Stimulated activated CD4-positive, alpha-beta T cell treated with anti-CD3 and anti-CD28 coated beads, Interleukin-4, amount 100 ng/mL, for 24 hours (primary cell): ENCODE measurements at regions not wholly inside any gene's neighbourhood (a gene's known extent, or its start where the extent isn't known, plus 50 kb on each side); places are given as distances from the start of the nearest gene placed in this dataset.

Source experiments
- DNase-seq: peaks from one replicate; pipeline ENCODE4 v3.0.0-alpha.2; 2020

DNA sequence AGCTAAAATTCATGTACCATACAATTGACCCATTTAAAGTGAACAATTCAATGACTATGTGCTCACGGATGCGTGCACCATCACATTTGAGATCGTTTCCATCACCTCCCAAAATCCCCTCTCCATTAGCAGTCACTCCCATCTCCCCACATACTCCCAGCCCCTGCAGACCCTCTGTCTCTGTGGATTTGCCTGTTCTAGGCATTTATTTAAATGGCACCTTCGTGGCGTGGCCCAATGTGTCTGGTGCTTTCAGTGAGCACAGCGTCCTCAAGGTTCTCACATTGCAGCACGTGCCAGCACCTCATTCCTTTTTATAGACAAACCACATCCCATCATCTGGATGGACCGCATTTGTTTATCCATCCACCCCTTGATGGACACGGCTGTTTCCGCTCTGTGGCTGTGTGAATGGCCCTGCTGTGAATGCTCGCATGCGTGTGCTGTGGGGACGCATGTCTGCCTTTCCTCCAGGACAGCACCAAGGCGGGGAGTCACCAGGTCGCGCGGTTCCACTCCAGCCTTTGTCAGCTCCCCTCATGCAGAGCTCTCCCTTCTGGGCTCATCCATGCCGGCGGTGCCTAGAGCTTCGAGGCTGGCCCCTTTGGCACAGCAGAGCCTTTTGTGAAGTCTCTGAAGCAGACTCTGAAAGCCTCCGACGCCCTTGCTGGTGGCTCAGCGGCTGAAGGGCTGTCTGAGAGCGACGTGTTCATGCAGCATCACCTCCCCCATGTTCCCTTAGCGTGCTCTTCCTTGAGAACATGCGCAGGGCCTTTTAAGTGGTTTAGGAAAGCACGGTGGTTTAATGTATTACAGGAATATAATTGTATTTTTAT lies 184.4 kb downstream of the KIF26A start:
- no peak for DNase-seq

DNA sequence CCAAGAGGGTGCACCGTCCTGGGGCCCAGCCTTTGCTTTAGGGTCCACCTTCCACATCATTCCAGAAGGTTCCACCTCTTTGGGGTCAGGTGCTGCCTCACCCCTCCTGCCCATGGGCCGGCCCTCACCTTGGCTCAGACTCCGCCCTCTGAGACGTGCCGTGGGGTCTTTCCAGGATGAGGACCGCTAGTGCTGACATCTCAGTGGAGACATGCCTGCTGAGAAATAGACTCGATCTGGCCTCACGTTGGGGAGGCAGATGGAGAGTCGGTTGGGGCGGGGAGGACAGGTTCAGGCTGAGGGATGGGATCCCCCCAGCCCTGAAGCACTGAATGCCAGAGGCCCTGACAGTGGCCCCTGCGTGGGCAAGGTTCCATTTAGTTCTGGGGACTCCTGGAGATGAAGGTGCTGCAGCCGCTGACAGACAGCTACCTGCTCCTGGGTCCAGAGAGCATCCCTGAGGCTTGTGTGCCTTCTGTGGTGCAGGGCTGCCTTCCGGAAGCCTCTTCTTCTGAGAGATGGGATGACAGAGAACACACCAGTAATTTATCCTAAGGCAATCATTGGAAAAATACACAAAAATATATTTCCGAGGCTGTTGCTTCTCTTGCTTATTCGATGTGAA lies 185.3 kb downstream of the KIF26A start:
- no peak for DNase-seq

DNA sequence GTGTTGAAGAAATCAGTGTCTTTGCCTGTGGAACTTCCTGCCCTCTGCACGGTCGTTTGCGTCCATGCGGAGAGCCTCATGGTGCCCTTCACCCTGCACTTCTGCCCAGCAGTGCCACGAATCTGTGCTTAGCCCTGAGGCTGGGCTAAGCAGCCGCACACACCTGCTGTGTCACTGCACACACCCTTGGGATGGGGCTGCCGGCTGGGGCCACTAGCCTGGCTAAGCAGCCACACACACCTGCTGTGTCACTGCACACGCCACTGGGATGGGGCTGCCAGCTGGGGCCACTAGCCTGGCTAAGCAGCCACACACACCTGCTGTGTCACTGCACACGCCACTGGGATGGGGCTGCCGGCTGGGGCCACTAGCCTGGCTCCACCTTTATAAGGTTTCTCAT lies 188.5 kb downstream of the KIF26A start:
- DNase-seq = no peak

GRCh38 chr14:104328607-104329006 lies 190.2 kb downstream of the KIF26A start:
- DNase-seq = no peak

DNA sequence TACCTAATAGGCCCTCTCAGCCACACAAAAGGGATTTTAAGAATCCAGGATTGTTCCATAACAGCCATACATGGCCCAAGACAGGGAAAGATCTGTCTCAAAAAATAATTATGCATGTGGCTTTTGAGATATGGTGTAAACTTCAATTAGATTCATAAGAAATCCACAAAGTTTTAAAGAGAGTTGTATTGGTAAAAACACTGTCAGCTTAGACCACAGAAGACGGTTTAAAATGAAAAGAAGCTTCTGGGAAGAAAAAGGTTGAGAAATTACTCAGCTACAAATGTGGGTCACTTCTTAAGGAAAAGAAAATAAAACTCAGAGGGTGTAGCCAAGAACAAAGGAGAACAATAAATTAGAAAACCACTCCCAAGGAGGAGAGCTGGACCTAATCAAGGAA lies 191.4 kb downstream of the KIF26A start:
- DNase-seq = no peak

DNA sequence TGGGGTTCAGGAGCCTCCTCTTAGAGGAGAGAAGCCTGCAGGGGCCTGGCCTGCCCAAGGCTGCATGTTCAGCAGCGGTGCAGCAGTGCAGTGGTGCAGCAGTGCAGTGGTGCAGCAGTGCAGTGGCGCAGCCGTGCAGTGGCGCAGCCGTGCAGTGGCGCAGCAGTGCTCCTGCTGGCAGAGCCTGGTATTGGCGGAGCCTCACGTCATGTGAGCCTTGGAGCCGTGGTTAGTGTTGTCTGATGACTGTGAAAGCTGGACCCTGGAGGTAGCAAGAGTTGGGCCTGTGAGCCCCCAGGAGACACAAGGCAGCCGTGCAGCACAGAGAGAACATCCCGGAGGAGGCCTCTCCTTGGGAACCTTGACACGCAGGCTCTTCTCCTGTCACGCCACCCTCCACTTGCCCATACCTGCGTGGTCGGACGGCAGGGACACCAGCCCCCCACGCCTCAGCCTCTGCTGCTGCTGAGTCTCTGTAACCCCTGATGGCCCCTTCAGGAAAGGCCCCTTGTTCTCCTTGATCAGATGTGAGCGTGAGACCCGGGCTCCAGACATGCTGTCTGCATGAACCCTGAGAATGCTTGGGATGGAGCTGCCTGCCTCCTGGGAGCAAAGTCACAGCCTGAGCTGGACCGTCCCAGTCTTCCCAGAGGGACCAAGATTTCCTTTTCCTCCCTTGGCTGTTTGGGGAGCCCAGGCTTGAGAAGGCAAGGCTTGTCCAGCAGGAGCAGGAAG lies 193.7 kb downstream of the KIF26A start:
- no peak for DNase-seq

DNA sequence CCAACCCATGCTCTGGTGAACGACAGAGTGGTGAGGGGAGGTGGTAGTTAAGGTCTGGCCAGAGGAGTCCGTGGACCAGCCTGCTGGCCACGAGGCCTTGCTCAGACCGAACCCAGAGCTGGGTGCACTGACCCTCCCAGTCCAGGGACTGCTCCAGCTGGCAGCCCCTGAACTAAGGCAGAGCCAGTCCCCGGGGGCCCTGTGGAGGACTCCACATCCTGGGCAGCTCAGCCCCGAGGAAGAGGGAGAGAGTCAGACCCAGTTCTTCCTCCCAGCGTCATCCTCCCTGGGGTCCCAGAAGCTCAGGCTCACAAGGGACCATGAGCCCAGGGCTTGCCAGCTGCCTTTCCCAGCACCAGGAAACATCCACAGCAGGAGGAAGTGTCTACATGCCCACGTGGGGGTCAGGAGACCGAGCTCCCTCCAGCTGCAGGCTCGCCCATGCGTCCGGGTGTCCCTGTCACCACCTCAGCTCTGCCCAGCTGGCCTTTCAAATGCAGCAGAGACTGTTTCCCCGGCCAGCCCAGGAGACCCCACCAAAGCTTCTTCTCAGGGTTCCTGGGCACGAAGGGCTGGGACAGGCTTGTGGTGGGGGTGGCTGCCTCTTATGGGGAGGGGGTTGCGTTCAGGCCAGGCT lies 194.4 kb downstream of the KIF26A start:
- DNase-seq = no peak

GRCh38 chr14:104333646-104334423 lies 195.4 kb downstream of the KIF26A start:
- DNase-seq = no peak

- DNase-seq = no peak
Measured at GRCh38 chr14:104334424-104335161, 196.2 kb downstream of the KIF26A start.

- no peak for DNase-seq
Measured at GRCh38 chr14:104335176-104335575, 196.8 kb downstream of the KIF26A start.

- no peak for DNase-seq
Measured at GRCh38 chr14:104335611-104336010, 197.2 kb downstream of the KIF26A start.

DNA sequence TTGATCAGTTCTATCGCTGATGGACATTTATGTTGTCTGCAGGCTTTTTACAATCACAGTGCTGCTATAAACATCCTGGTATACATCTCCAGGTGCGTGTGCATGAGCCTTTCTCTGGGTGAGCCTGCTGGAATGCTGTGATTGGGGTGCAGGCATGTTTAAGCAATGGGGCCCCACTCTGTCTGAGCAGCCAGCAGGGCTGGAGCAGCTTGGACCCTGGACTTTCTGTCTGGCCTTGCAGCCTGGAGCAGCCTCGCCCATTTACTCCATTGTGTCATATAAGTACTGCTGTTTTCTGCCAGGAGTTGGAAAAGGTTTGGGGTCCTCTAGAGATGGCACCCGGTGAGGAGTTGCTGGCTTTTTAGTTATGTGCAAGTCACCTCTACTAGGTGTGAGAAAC lies 199.0 kb downstream of the KIF26A start:
- no peak for DNase-seq

DNA sequence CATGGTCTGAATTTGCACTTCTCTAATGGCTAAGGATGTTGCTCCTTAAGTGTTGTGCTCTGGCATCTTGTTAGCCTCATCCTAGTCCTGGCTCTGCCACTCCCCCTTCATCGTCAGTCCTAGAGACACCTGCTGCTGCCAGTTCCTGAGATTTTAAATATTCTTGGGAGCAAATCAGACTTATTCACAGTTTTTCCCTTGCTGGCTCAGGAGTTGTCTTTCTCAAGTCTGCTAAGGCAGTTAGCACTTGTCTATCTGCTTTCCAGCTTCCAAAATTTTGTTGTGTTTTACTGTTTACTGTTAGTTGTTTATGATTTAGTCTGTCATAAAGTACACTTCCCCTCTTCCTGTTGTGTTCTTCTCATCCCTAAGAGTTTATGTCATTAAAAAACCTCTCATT lies 201.0 kb downstream of the KIF26A start:
- no peak for DNase-seq

DNA sequence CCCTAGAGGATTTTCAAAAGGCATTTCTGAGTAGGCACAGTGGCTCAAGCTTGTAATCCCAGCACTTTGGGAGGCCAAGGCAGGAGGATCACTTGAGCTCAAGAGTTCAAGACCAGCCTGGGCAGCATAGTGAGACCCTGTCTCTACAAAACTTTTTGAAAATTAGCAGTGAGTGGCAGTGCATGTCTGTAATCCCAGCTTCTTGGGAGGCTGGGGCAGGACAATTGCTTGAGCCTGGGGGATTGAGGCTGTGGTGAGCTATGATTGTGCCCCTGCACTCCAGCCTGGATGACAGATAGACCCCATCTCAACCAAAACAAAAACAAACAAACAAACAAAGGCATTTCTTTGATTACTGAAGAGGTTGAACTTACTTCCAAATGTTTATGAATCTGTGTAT lies 201.4 kb downstream of the KIF26A start:
- no peak for DNase-seq

- DNase-seq = no peak
Measured at GRCh38 chr14:104341532-104342434, 203.4 kb downstream of the KIF26A start.

- no peak for DNase-seq
Measured at GRCh38 chr14:104342435-104343293, 204.3 kb downstream of the KIF26A start.

DNA sequence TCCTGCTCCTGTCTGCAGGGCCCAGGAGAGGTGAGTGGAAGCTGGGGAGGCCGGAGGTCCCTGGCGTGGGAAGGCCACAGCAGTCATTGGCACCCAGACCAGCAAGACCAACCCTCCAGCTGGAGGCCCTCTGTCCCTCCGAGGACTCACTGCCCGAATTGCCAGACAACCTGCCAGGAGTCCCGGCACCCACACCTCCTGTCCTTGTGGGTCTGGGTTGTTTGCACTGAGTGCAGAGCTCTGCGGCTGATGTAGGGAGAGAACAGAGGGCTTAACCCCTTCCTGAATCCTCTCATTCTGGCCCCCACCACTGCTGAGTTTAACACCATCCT lies 204.9 kb downstream of the KIF26A start:
- no peak for DNase-seq

DNA sequence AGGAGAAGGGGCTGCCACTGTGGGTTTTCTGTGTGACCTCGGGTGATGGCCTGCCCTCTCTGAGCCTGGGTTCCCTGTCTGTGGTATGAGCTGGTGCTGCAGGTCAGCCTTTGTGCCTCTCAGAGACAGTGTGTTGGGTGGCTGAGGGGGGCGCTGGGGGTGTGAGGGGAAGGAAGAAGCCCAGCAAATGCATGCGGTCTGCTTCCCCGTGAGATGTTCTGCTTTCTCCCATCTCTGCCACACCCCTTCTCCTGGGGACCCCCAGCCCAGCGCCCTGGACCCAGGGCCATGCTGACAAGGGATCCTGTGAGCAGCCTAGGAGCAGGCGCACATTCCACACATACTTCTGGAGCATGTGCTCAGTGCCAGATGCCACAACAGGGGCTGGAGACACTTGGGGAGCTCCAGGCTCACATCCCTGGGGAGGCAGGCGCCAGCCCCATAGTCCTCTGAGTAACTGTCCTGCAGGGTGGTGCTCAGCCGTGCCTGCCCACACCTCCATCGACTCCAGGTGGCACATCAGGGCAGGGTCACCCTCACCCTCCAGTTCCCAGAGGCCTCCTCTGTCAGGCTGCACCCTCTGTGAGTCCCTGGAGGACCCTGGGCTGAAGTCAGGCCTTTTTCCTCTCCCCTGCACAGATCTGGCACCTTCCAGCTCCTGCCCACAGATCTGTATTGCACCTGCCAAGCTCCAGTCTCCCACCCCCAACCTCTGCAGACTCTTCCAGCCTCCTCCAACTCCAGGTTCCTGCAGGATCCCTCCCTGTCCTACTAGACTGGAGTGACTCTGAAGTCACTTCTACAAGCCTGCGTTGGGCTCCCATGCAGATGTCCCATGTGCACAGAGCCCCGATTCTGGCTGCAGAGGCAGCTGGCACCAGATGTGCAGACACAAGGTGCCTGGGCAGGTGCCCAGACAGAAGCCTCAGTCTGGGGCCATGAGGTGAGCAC lies 205.6 kb downstream of the KIF26A start:
- DNase-seq = no peak
